Natural killer cell (primary cell): ENCODE measurements at regions not wholly inside any gene's neighbourhood (a gene's known extent, or its start where the extent isn't known, plus 50 kb on each side); places are given as distances from the start of the nearest gene placed in this dataset.

Experiments
- ATAC-seq, 3 donors: fragments of 150-1000 bp in 2 of 3; fragments of 200-7000 bp in 1 of 3; cut with Tn5 transposase; 1 replicate in 1 of 3; 2 replicates in 2 of 3; pipeline ENCODE4 v1.10.0; 2021; ENCODE audit warnings: mild to moderate bottlenecking in 2 of 3, moderate library complexity in 2 of 3
- DNase-seq, 2 donors: peaks; one replicate each; pipeline versions ENCODE4 v3.0.0 to v3.0.0-alpha.2; 2013 to 2021; ENCODE audit warnings: mixed read lengths in 1 of 2
- H3K27ac ChIP-seq: one replicate; pipeline ENCODE4 v1.5.1; 2013; ENCODE audit warnings: mild to moderate bottlenecking, low read length
- H3K27me3 ChIP-seq: one replicate; pipeline ENCODE4 v1.6.1; 2013; ENCODE audit warnings: low read length; ENCODE audit not compliant: control insufficient read depth, insufficient read depth
- H3K36me3 ChIP-seq: one replicate; pipeline ENCODE4 v1.6.1; 2013; ENCODE audit warnings: low read length; ENCODE audit not compliant: control insufficient read depth, insufficient read depth
- H3K4me1 ChIP-seq: one replicate; pipeline ENCODE4 v1.6.1; 2013; ENCODE audit warnings: low read length; ENCODE audit not compliant: control insufficient read depth, insufficient read depth
- H3K4me3 ChIP-seq: one replicate; pipeline ENCODE4 v1.5.1; 2013; ENCODE audit warnings: low read length
- H3K9me3 ChIP-seq: one replicate; pipeline ENCODE4 v1.6.1; 2013; ENCODE audit warnings: low read length; ENCODE audit not compliant: control insufficient read depth, insufficient read depth
- H3K27ac Mint-ChIP-seq, 2 donors: one replicate each; pipeline ENCODE4 v1.8.0; 2022; ENCODE audit warnings: mild to moderate bottlenecking in 2 of 2, mixed read lengths in 2 of 2, moderate library complexity in 1 of 2
- H3K27me3 Mint-ChIP-seq, 2 donors: one replicate each; pipeline ENCODE4 v1.8.0; 2022; ENCODE audit warnings: low read depth in 2 of 2, mixed read lengths in 2 of 2
- H3K36me3 Mint-ChIP-seq: one replicate; pipeline ENCODE4 v1.8.0; 2022; ENCODE audit warnings: mixed read lengths
- H3K4me1 Mint-ChIP-seq, 2 donors: one replicate each; pipeline ENCODE4 v1.8.0; 2022; ENCODE audit warnings: mixed read lengths in 2 of 2
- H3K4me3 Mint-ChIP-seq: one replicate; pipeline ENCODE4 v1.8.0; 2022; ENCODE audit warnings: mild to moderate bottlenecking, moderate library complexity, mixed read lengths
- H3K9me3 Mint-ChIP-seq, 2 donors: one replicate each; pipeline ENCODE4 v1.8.0; 2022; ENCODE audit warnings: mixed read lengths in 2 of 2
- WGBS: methylation state at CpG from one replicate; pipeline ENCODE4 v1.1.7; 2013; ENCODE audit warnings: missing lambda C conversion rate; ENCODE audit not compliant: insufficient coverage; 5-methylcytosine and 5-hydroxymethylcytosine counted together
- intact Hi-C: fragments of 100-400 bp; cut with micrococcal nuclease; formaldehyde crosslinking; loops from one replicate; pipeline ENCODE4 v1.14.2; 2022
- TF ChIP-seq, protein P1 (sequence below): fragments of 200-600 bp; IDR thresholded peaks from one replicate; pipeline ENCODE4 v1.8.0; 2022; ENCODE audit warnings: antibody characterized with exemption

DNA sequence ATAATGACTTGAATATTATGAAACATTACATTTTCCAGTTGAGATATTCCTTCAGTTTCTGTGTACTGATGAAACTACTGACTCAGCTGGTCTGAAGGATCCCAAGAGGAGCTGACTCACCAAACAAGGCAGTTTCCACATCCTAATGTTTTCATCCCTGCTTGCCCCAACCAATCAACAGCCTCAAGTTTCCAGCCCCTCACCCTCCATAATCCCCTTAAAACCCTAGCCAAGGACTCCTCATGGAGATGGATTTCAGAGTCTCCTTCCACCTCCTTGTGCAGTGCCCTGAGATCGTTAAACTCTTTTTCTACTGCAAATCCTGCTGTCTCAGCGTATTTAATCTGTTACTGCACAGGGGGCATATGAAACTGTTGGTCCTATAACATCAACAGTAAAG, 83.1 kb upstream of the HAO2 start:
- WGBS, result 86% methylated on average over 2 of the region's 2 CpGs
- no peaks in the 10 kb centered on the region for H3K36me3 Mint-ChIP-seq
- intact Hi-C loops, result no loop called here
- no peak overlapping the region for H3K4me3 Mint-ChIP-seq
- peaks cover 8 to 16% of the 10 kb centered on the region in 2 donors for H3K27me3 Mint-ChIP-seq
- DNase-seq, result no peak
- Histone ChIP-seq H3K9me3 (no peaks in the 10 kb centered on the region), H3K27ac (no peak overlapping the region), H3K4me3 (no peak overlapping the region), H3K4me1 (no peaks in the 10 kb centered on the region), H3K27me3 (no peaks in the 10 kb centered on the region), H3K36me3 (no peaks in the 10 kb centered on the region)
- TF ChIP-seq, protein P1, sequence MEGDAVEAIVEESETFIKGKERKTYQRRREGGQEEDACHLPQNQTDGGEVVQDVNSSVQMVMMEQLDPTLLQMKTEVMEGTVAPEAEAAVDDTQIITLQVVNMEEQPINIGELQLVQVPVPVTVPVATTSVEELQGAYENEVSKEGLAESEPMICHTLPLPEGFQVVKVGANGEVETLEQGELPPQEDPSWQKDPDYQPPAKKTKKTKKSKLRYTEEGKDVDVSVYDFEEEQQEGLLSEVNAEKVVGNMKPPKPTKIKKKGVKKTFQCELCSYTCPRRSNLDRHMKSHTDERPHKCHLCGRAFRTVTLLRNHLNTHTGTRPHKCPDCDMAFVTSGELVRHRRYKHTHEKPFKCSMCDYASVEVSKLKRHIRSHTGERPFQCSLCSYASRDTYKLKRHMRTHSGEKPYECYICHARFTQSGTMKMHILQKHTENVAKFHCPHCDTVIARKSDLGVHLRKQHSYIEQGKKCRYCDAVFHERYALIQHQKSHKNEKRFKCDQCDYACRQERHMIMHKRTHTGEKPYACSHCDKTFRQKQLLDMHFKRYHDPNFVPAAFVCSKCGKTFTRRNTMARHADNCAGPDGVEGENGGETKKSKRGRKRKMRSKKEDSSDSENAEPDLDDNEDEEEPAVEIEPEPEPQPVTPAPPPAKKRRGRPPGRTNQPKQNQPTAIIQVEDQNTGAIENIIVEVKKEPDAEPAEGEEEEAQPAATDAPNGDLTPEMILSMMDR, result no peak
- no peak overlapping the region for H3K27ac Mint-ChIP-seq
- H3K4me1 Mint-ChIP-seq, result no peaks in the 10 kb centered on the region
- no peaks in the 10 kb centered on the region for H3K9me3 Mint-ChIP-seq
- no peak for ATAC-seq

- no peak overlapping the region for H3K4me3 ChIP-seq
- peaks cover 8 to 11% of the 10 kb centered on the region in 2 donors for H3K27me3 Mint-ChIP-seq
- intact Hi-C loops, result no loop called here
- DNase-seq (peak in 1 of 2 donors; percentile 49), ATAC-seq (peak in 1 of 3 donors; percentile 36)
- no peaks in the 10 kb centered on the region for H3K27me3 ChIP-seq
- H3K36me3 ChIP-seq, result no peaks in the 10 kb centered on the region
- no peaks in the 10 kb centered on the region for H3K9me3 Mint-ChIP-seq
- H3K27ac ChIP-seq, result no peak overlapping the region
- no peaks in the 10 kb centered on the region for H3K9me3 ChIP-seq
- no peaks in the 10 kb centered on the region for H3K4me1 Mint-ChIP-seq
- no peak overlapping the region for H3K4me3 Mint-ChIP-seq
- 47% methylated on average over 7 of the region's 8 CpGs for WGBS
- no peak overlapping the region for H3K27ac Mint-ChIP-seq
- no peaks in the 10 kb centered on the region for H3K36me3 Mint-ChIP-seq
- TF ChIP-seq, protein P1, result no peak
- H3K4me1 ChIP-seq, result no peaks in the 10 kb centered on the region
These were observed 81.9 kb upstream of the HAO2 start for GRCh38 chr1:119286587-119287181.

DNA sequence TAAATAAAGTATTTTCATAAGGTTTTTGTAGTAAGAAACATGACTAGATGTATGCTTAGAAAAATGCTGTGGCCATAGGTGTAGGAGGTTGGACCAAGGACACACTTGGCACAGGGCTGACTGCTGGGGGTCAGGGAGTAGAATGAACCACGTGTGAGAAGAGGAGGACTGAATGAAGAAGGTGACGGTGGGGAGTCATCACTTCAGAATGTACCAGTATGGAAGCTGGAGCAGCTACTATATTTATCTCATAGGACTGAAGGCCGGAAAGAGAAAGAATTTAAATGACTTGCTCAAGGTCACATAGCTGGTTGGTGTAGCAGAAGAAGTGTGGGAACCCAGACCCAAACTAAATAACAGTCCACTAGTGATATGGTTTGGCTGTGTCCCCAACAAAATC, 79.8 kb upstream of the HAO2 start:
- no peaks in the 10 kb centered on the region for H3K4me1 ChIP-seq
- H3K9me3 ChIP-seq, result no peaks in the 10 kb centered on the region
- intact Hi-C loops, result no loop called here
- Mint-ChIP-seq H3K9me3 (no peaks in the 10 kb centered on the region), H3K27me3 (peaks cover 8% of the 10 kb centered on the region in 2 donors), H3K4me1 (no peaks in the 10 kb centered on the region), H3K27ac (no peak overlapping the region), H3K4me3 (no peak overlapping the region), H3K36me3 (no peaks in the 10 kb centered on the region)
- H3K27me3 ChIP-seq, result no peaks in the 10 kb centered on the region
- TF ChIP-seq, protein P1, result no peak
- H3K36me3 ChIP-seq, result no peaks in the 10 kb centered on the region
- 83% methylated on average over 3 of the region's 3 CpGs for WGBS
- H3K4me3 ChIP-seq, result no peak overlapping the region
- DNase-seq (no peak), ATAC-seq (no peak)
- H3K27ac ChIP-seq, result no peak overlapping the region

- Histone ChIP-seq H3K4me3 (no peak overlapping the region), H3K4me1 (no peaks in the 10 kb centered on the region), H3K27ac (no peak overlapping the region), H3K27me3 (no peaks in the 10 kb centered on the region), H3K9me3 (no peaks in the 10 kb centered on the region), H3K36me3 (no peaks in the 10 kb centered on the region)
- no peaks in the 10 kb centered on the region for H3K36me3 Mint-ChIP-seq
- peaks cover 0 to 8% of the 10 kb centered on the region in 2 donors for H3K27me3 Mint-ChIP-seq
- H3K9me3 Mint-ChIP-seq, result no peaks in the 10 kb centered on the region
- no peak overlapping the region for H3K4me3 Mint-ChIP-seq
- ATAC-seq (no peak), DNase-seq (no peak)
- TF ChIP-seq, protein P1, result no peak
- 73% methylated on average over 4 of the region's 4 CpGs for WGBS
- no peaks in the 10 kb centered on the region for H3K4me1 Mint-ChIP-seq
- H3K27ac Mint-ChIP-seq, result no peak overlapping the region
- intact Hi-C loops, result no loop called here
These were observed 78.3 kb upstream of the HAO2 start for GRCh38 chr1:119290297-119290696.
